Fibroblast of skin of abdomen (primary cell): ENCODE measurements at regions not wholly inside any gene's neighbourhood (a gene's known extent, or its start where the extent isn't known, plus 50 kb on each side); places are given as distances from the start of the nearest gene placed in this dataset.

Source experiments
- DNase-seq: peaks from one replicate; pipeline ENCODE4 v3.0.0-alpha.2; 2013

DNA sequence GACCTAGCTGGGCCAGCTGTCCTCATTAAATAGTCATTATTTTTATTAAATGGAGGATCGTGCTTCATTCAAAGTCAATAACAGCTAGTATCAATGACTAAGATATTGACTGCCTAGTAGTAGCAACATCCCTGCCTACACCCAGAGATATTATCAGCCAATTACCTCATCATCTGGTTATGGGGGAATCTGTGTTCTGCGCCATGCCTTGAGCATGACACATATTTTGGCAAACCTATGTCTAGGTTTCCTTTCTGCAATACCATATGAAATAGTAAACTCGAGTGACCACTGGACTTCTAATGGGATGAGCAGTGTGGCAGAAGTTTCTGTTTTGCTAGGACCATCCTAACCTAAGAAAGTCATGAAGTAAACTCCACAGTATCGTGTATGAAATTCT is 50.0 kb upstream of the AADAT start:
- DNase-seq, result peak; percentile 64
